Aorta (tissue), 5 donors: ENCODE measurements at regions not wholly inside any gene's neighbourhood (a gene's known extent, or its start where the extent isn't known, plus 50 kb on each side); places are given as distances from the start of the nearest gene placed in this dataset.
"Not testable (repeated sequence)": the region's sequence is repeated elsewhere in the genome, so short reads cannot be mapped to it uniquely, and the experiment has no call there.

Source experiments
- ATAC-seq: fragments of 200-7000 bp; cut with Tn5 transposase; one replicate; pipeline ENCODE4 v1.9.1; 2022; ENCODE audit warnings: moderate library complexity; ENCODE audit not compliant: low FRiP score
- DNase-seq, 2 donors: peaks; one replicate each; pipeline ENCODE4 v3.0.0-alpha.2; 2020
- H3K27ac ChIP-seq, 2 donors: one replicate each; pipeline ENCODE4 v1.5.1; 2013; ENCODE audit warnings: low read length in 2 of 2, mild to moderate bottlenecking in 2 of 2, moderate library complexity in 2 of 2, control low read depth in 1 of 2, inconsistent platforms in 1 of 2, low read depth in 1 of 2
- H3K27me3 ChIP-seq, 2 donors: one replicate each; pipeline ENCODE4 v1.6.1; 2013; ENCODE audit warnings: control low read depth in 1 of 2, low read length in 1 of 2, mild to moderate bottlenecking in 1 of 2, moderate library complexity in 1 of 2; ENCODE audit not compliant: insufficient read depth in 2 of 2, control insufficient read depth in 1 of 2
- H3K36me3 ChIP-seq, 2 donors: one replicate each; pipeline ENCODE4 v1.6.1; 2013; ENCODE audit warnings: control low read depth in 1 of 2, low read length in 1 of 2, mild to moderate bottlenecking in 1 of 2; ENCODE audit not compliant: insufficient read depth in 2 of 2, control insufficient read depth in 1 of 2
- H3K4me1 ChIP-seq, 2 donors: one replicate each; pipeline ENCODE4 v1.6.1; 2013; ENCODE audit warnings: low read length in 2 of 2, control low read depth in 1 of 2, mild to moderate bottlenecking in 1 of 2, moderate library complexity in 1 of 2; ENCODE audit not compliant: insufficient read depth in 2 of 2, control insufficient read depth in 1 of 2
- H3K4me3 ChIP-seq, 2 donors: one replicate each; pipeline ENCODE4 v1.5.1; 2013; ENCODE audit warnings: low read length in 2 of 2, control low read depth in 1 of 2, mild to moderate bottlenecking in 1 of 2
- H3K9me3 ChIP-seq: one replicate; pipeline ENCODE4 v1.6.1; 2013; ENCODE audit warnings: mild to moderate bottlenecking, low read length; ENCODE audit not compliant: control insufficient read depth
- WGBS, 2 donors: extraction: QIAGEN DNeasy Blood & Tissue Kit; methylation state at CpG; one replicate each; pipeline ENCODE4 v1.1.7; 2013; 5-methylcytosine and 5-hydroxymethylcytosine counted together
- intact Hi-C, 2 donors: fragments of 100-400 bp; cut with DNase I; formaldehyde crosslinking; loops; one replicate each; pipeline versions ENCODE4 v1.14.2 to v1.15.0; 2022
- donor health status: healthy with polysubstance abuse.
- donor health status: Bipolar disorder and iron deficiency.
- donor health status: DM: no; HTN: no; CAD: no.
- donor health status: DM: no; HTN: no; CAD: no.
- donor health status: DM: yes; HTN: yes; CAD: no.

DNA sequence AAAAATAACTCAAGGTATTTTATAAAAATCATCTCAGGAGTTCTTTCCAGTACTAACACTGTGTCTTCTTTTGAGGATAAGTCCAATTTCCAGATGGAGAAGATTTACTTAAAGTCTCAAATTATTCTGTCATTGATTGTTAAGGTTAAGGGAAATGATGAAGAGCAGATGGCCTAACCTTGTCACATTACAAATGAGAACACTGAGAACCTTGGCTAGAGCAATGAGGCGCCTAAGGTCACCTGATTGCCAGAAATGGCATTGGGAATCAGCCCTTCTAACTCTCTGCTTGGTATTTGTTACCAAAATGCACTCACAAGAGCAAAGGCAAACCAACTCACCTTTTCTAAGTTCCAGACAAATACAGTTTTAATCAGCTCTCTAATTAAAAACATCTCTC is 835.1 kb downstream of the RNF144A start:
- no peak for DNase-seq
- Histone ChIP-seq H3K27me3 (no peaks in the 10 kb centered on the region), H3K27ac (no peak overlapping the region), H3K36me3 (no peaks in the 10 kb centered on the region), H3K4me1 (no peaks in the 10 kb centered on the region), H3K9me3 (peaks cover 3% of the 10 kb centered on the region), H3K4me3 (no peak overlapping the region)
- intact Hi-C loops, result no loop called here
- ATAC-seq, result no peak
- WGBS, 2 donors, result 94% methylated on average over 1 of the region's 1 CpG

DNA sequence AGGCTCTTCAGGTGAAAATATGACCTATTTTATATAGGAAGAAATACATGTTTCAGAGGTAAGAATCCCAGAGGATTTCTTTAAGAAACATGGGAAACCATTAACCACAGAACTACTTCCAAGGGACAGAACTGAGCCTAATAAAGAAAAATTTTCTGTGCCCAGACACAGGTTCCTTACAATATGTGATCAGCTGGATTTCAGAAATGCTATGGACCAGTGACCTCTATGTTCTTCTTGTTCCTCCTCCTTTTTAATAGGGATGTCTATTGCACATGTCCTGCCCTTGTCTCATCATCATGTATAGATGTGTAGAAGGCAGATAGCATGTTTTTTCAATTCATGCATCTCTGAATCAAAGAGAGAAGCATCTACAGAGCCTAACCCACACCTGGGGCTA is 836.6 kb downstream of the RNF144A start:
- Histone ChIP-seq H3K27ac (no peak overlapping the region), H3K4me3 (no peak overlapping the region), H3K36me3 (no peaks in the 10 kb centered on the region), H3K9me3 (peaks cover 3% of the 10 kb centered on the region), H3K4me1 (no peaks in the 10 kb centered on the region), H3K27me3 (no peaks in the 10 kb centered on the region)
- no peak for DNase-seq
- intact Hi-C loops, result no loop called here
- ATAC-seq, result no peak

DNA sequence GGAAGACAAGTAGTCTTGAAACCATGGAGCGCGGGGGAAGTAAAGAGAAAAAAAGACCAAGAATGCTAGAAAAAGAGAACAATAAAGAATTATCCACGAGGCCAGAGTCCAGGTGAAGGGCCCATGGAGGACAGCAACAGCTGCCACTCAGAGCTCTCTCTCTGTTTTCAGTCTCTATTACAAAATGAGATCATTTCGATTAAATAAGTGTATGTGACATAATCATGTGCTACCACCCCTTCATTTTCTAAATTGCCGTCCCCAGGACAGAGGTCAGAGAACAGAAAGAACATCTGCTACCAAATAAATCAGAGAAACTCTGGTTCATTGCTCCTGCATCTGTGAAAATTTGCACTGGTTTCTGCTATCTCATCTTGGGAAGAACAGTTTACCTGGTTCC is 838.7 kb downstream of the RNF144A start:
- Histone ChIP-seq H3K27me3 (no peaks in the 10 kb centered on the region), H3K4me1 (no peaks in the 10 kb centered on the region), H3K9me3 (peaks cover 5% of the 10 kb centered on the region), H3K36me3 (no peaks in the 10 kb centered on the region), H3K27ac (no peak overlapping the region), H3K4me3 (no peak overlapping the region)
- DNase-seq, result no peak
- intact Hi-C loops, result no loop called here
- ATAC-seq, result no peak
- WGBS, 2 donors, result 90 to 92% methylated on average over 5 of the region's 5 CpGs

- WGBS, 2 donors, result 91 to 93% methylated on average over 3 of the region's 3 CpGs
These were observed 841.0 kb downstream of the RNF144A start for GRCh38 chr2:7758073-7758759.

GRCh38 chr2:7759898-7760297 is 842.7 kb downstream of the RNF144A start:
- intact Hi-C loops, result no loop called here
- Histone ChIP-seq H3K4me3 (no peak overlapping the region), H3K27ac (no peak overlapping the region), H3K4me1 (no peaks in the 10 kb centered on the region), H3K36me3 (no peaks in the 10 kb centered on the region), H3K27me3 (no peaks in the 10 kb centered on the region), H3K9me3 (peaks cover 5% of the 10 kb centered on the region)
- DNase-seq (no peak), ATAC-seq (no peak)
- WGBS, 2 donors, result 78 to 81% methylated on average over 3 of the region's 3 CpGs

More at GRCh38 chr2:7758073-7758759, 841.0 kb downstream of the RNF144A start:
- Histone ChIP-seq H3K4me3 (no peak overlapping the region), H3K9me3 (peaks cover 5% of the 10 kb centered on the region), H3K36me3 (no peaks in the 10 kb centered on the region), H3K27ac (no peak overlapping the region), H3K27me3 (no peaks in the 10 kb centered on the region), H3K4me1 (no peaks in the 10 kb centered on the region)
- intact Hi-C loops, result no loop called here
- ATAC-seq, result no peak
- DNase-seq, result no peak

DNA sequence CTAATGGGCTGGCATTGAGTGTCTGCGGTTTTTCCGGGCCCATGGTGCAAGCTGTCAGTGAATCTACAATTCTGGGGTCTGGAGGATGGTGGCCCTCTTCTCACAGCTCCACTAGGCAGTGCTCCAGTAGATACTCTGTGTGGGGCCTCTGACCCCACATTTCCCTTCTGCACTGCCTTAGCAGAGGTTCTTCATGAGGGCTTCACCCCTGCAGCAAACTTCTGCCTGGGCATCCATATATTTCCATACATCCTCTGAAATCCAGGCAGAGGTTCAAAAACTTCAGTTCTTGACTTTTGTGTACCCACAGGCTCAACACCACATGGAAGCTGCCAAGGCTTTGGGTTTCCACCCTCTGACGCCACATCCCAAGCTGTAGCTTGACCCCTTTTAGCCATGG is 846.2 kb downstream of the RNF144A start:
- not testable (repeated sequence) for H3K4me3 ChIP-seq, H3K27ac ChIP-seq

GRCh38 chr2:7765236-7765635 is 848.0 kb downstream of the RNF144A start:
- DNase-seq, result no peak
- peaks cover 2% of the 10 kb centered on the region for H3K9me3 ChIP-seq
- no peaks in the 10 kb centered on the region for H3K4me1 ChIP-seq
- intact Hi-C loops, result no loop called here
- H3K27me3 ChIP-seq, result no peaks in the 10 kb centered on the region
- 56 to 61% methylated on average over 1 of the region's 1 CpG for WGBS, 2 donors
- H3K36me3 ChIP-seq, result no peaks in the 10 kb centered on the region
- H3K4me3 ChIP-seq, result no peak overlapping the region
- H3K27ac ChIP-seq, result no peak overlapping the region
- ATAC-seq, result no peak

More for the DNA sequence above, 846.2 kb downstream of the RNF144A start:
- H3K36me3 ChIP-seq, H3K27me3 ChIP-seq, DNase-seq, H3K4me1 ChIP-seq, intact Hi-C loops, ATAC-seq, H3K9me3 ChIP-seq: not testable (repeated sequence)
- WGBS, 2 donors, result 97 to 98% methylated on average over 3 of the region's 3 CpGs

DNA sequence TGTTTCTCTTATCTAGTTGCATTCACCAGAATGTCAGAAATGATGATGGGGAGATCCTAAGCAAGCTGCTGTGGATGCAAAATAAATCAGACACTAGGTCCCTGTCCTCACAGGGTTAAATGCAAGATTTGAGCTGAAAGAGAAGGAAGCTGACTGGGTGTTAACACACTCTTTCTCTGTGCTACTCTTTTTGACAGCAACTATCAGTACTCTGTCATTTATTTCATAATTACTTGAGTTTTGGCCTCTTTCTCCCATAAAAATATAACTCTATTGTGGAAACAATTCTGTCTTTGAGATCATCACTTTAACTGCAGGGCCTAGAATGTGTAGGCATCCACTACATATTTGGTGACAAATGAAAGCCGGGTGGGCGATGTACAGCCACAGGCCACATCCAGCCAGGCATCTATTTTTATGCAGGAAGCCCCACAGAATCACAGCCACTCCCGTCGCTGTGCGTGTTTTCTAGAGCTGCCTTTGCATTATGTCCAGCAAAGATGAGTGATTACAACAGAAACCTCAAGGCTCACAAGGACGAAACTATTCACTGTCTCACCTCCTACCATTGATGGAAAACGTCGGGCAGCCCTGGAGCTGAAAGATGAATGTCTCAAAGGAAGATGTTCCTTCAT is 849.0 kb downstream of the RNF144A start:
- H3K9me3 ChIP-seq, result peaks cover 2% of the 10 kb centered on the region
- H3K4me3 ChIP-seq, result no peak overlapping the region
- no peaks in the 10 kb centered on the region for H3K4me1 ChIP-seq
- WGBS, 2 donors, result 85 to 89% methylated on average over 8 of the region's 8 CpGs
- no peak overlapping the region for H3K27ac ChIP-seq
- H3K27me3 ChIP-seq, result no peaks in the 10 kb centered on the region
- no peaks in the 10 kb centered on the region for H3K36me3 ChIP-seq
- ATAC-seq (no peak), DNase-seq (no peak)
- intact Hi-C loops, result no loop called here

- Histone ChIP-seq H3K27ac (no peak overlapping the region), H3K36me3 (no peaks in the 10 kb centered on the region), H3K4me1 (no peaks in the 10 kb centered on the region), H3K9me3 (peaks cover 2% of the 10 kb centered on the region), H3K27me3 (no peaks in the 10 kb centered on the region), H3K4me3 (no peak overlapping the region)
- WGBS, 2 donors, result 97 to 98% methylated on average over 25 to 26 of the region's 26 CpGs
- ATAC-seq, result no peak
- no peak for DNase-seq
- intact Hi-C loops, result no loop called here
These were observed 849.9 kb downstream of the RNF144A start for GRCh38 chr2:7766978-7767565.
